HG03025 (cell line): ENCODE measurements at regions not wholly inside any gene's neighbourhood (a gene's known extent, or its start where the extent isn't known, plus 50 kb on each side); places are given as distances from the start of the nearest gene placed in this dataset.
"Not testable (repeated sequence)": the region's sequence is repeated elsewhere in the genome, so short reads cannot be mapped to it uniquely, and the experiment has no call there.

Experiments used
- ATAC-seq: cut with Tn5 transposase; IDR thresholded peaks from one replicate; pipeline ENCODE4 v1.9.1; 2021; ENCODE audit warnings: mild to moderate bottlenecking, moderate library complexity; ENCODE audit not compliant: unreplicated experiment, low FRiP score

GRCh38 chr5:109283086-109283485 is 126.7 kb downstream of the PJA2 start:
- ATAC-seq, result not testable (repeated sequence)

GRCh38 chr5:109281136-109281690 is 128.6 kb downstream of the PJA2 start:
- ATAC-seq, result no peak

- ATAC-seq, result no peak
Observed at GRCh38 chr5:109278141-109278540, 131.6 kb downstream of the PJA2 start.

- ATAC-seq, result no peak
Observed at GRCh38 chr5:109275919-109276318, 133.9 kb downstream of the PJA2 start.

DNA sequence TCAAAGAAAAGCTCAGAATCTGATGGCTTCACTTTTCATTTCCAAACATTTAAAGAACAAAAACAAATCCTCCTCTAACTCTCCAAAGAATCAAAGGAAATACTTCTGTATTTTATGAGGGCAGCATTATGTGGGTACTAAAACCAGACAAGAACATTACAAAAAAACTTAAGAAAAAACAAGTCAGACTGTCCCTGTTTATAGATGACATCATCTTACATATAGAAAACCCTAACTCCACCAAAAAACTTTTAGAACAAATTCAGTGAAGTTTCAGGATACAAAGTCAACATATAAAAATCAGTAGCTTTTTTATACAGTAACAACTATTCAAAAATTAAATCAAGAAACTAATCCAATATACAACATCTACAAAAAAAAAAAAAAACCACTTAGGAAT is 136.2 kb downstream of the PJA2 start:
- ATAC-seq, result no peak

- no peak for ATAC-seq
Observed at GRCh38 chr5:109267283-109267682, 142.5 kb downstream of the PJA2 start.

GRCh38 chr5:109258755-109259154 is 151.0 kb downstream of the PJA2 start:
- no peak for ATAC-seq

DNA sequence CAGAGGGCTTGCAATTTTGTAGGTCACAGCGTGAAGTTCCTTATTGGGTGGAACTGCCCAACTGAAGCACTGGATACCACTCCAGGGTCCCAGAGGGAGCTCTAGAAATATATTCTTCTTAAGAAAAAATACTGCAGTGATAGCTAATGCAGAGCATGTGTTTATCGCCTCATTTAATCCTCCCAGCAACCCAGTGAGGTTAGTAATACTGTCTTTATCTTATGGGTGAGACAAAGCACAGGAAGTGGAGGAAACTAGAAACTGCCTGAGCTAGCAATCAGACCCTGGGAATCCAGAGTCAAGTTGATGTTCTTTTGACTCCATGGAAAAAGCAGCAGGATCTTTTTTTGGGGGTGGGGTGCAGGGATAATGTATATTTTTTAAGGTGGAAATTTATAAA is 153.3 kb downstream of the PJA2 start:
- ATAC-seq, result no peak

DNA sequence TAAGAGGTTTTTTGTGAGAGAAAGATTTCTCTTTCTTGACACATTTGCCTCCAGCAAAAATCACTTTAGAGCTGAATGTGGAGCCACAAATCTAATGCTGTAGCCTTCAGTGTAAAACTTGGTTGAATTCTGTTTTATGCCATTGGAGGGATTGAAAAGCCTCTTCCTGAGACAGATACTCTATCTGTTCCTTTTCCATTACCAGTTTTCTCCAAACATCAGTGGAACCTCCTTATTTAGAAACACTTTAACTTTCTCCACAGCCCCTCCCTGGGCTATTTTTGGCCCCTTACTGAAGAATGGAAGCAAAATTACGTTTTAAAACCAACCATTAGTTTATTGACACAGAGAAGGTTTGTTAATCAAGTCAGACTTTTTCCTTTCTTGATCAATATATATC is 155.3 kb downstream of the PJA2 start:
- no peak for ATAC-seq

- no peak for ATAC-seq
Observed at GRCh38 chr5:109253262-109253661, 156.5 kb downstream of the PJA2 start.

DNA sequence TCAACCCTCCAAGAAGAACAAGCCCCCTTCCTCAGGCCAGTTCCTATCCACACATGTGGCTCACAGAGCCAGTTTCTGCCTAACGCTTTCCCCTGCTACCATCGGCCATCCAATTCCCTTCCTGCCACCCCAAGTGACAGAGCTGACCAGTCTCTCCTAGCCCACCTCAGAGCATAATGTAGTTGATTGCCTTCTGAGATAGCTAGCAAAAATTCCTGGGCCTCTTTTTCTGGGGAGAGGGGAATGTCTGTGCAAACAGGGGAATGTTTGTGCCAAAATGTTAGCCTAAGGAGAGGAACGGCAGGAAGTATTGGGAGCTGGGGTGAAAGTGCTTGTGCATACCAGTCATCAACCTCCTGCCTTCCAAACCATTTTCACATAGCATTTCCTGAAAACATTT is 157.0 kb downstream of the PJA2 start:
- no peak for ATAC-seq

- ATAC-seq, result no peak
Observed at GRCh38 chr5:109250533-109251329, 159.0 kb downstream of the PJA2 start.

- no peak for ATAC-seq
Observed at GRCh38 chr5:109250080-109250479, 159.7 kb downstream of the PJA2 start.

GRCh38 chr5:109249126-109249525 is 160.6 kb downstream of the PJA2 start:
- ATAC-seq, result no peak

- peak; percentile 66 for ATAC-seq
Observed at GRCh38 chr5:109247986-109248385, 161.8 kb downstream of the PJA2 start.

DNA sequence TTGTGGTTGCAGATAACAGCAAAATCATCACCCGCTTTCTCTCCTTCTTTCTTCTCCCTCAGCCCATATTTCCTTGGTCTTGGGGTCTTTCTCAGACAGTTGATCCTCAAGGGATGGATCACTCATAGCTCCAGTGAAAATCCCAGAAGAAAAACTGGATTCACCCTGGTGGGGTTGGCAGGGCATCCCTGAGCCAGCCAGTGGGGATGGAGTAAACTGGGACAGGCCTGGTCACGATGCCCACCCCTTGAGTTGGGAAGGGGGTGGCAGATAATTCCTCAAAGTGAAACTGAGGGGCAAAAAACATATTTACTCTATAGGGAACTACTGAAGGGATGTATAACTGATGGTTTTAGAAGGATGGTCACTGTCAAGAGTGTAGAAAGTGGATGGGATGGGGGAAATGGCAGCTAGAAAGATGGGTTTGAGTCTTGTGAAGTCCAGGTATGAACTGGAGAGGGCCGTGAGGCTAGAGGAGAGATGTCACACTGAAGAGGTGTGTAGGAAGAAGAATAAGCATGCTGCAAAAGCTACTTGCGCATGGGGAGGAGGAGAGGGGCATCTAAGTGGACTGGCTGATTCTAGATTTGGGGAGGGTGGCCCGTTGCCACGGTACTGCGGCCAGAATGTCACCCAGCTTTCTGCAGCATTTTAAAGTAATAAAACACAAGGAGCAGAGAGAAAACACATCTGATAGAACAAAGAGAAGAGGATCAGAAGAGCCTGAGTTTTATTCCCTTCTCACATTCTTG is 162.8 kb downstream of the PJA2 start:
- no peak for ATAC-seq
